GM23248 (cell line): ENCODE measurements at regions not wholly inside any gene's neighbourhood (a gene's known extent, or its start where the extent isn't known, plus 50 kb on each side); places are given as distances from the start of the nearest gene placed in this dataset.

Experiments used
- DNase-seq: peaks from one replicate; pipeline ENCODE4 v3.0.0-alpha.2; 2015
- H2AFZ ChIP-seq: fragments of 200-600 bp; sonication (generic); 2 replicates; pipeline ENCODE4 v1.6.1; 2016; ENCODE audit warnings: antibody characterized with exemption
- H3F3A ChIP-seq: fragments of 200-600 bp; sonication (generic); 2 replicates; pipeline ENCODE4 v1.6.1; 2016; ENCODE audit warnings: mild to moderate bottlenecking, antibody characterized with exemption, mixed run types; ENCODE audit not compliant: insufficient read depth
- H3K27ac ChIP-seq: fragments of 200-600 bp; sonication (generic); 2 replicates; pipeline ENCODE4 v1.5.1; 2016; ENCODE audit warnings: mild to moderate bottlenecking
- H3K27me3 ChIP-seq: fragments of 200-600 bp; sonication (generic); replicated peaks from 2 replicates; pipeline ENCODE4 v1.6.1; 2016; ENCODE audit warnings: mild to moderate bottlenecking; ENCODE audit not compliant: insufficient read depth
- H3K36me3 ChIP-seq: fragments of 200-600 bp; sonication (generic); 2 replicates; pipeline ENCODE4 v1.6.1; 2016; ENCODE audit warnings: low read depth, mild to moderate bottlenecking
- H3K4me1 ChIP-seq: fragments of 200-600 bp; sonication (generic); 2 replicates; pipeline ENCODE4 v1.6.1; 2016; ENCODE audit warnings: mild to moderate bottlenecking; ENCODE audit not compliant: insufficient read depth
- H3K4me2 ChIP-seq: fragments of 200-600 bp; sonication (generic); one replicate; pipeline ENCODE4 v1.6.1; 2016; ENCODE audit warnings: mild to moderate bottlenecking; ENCODE audit not compliant: unreplicated experiment
- H3K4me3 ChIP-seq: fragments of 200-600 bp; sonication (generic); 2 replicates; pipeline ENCODE4 v1.5.1; 2016; ENCODE audit warnings: mild to moderate bottlenecking
- H3K79me2 ChIP-seq: fragments of 200-600 bp; sonication (generic); 2 replicates; pipeline ENCODE4 v1.6.1; 2016; ENCODE audit warnings: mild to moderate bottlenecking; ENCODE audit not compliant: insufficient read depth
- H3K9ac ChIP-seq: fragments of 200-600 bp; sonication (generic); 2 replicates; pipeline ENCODE4 v1.6.1; 2016; ENCODE audit warnings: mild to moderate bottlenecking
- H3K9me2 ChIP-seq: fragments of 200-600 bp; sonication (generic); 2 replicates; pipeline ENCODE4 v1.6.1; 2016; ENCODE audit warnings: mixed run types, mild to moderate bottlenecking, moderate library complexity; ENCODE audit not compliant: insufficient read depth
- H3K9me3 ChIP-seq: fragments of 200-600 bp; sonication (generic); one replicate; pipeline ENCODE4 v1.6.1; 2017; ENCODE audit warnings: low read depth
- H4K20me1 ChIP-seq: fragments of 200-600 bp; sonication (generic); 2 replicates; pipeline ENCODE4 v1.6.0; 2016; ENCODE audit not compliant: insufficient read depth
- EZH2 ChIP-seq: fragments of 200-600 bp; sonication (generic); IDR thresholded peaks from 2 replicates; pipeline ENCODE4 v1.6.1; 2018; ENCODE audit warnings: antibody characterized with exemption, mild to moderate bottlenecking; ENCODE audit not compliant: insufficient read depth, poor library complexity, severe bottlenecking
- EZH2phosphoT487 ChIP-seq: fragments of 200-600 bp; sonication (generic); IDR thresholded peaks from 2 replicates; pipeline ENCODE4 v1.6.1; 2018; ENCODE audit warnings: antibody characterized with exemption, moderate library complexity, mild to moderate bottlenecking, low read depth; ENCODE audit not compliant: insufficient read depth
- WGBS, 2 experiments: methylation state at CpG; one replicate each; pipeline ENCODE4 v1.1.6; 2015 to 2017; ENCODE audit warnings: low lambda C conversion rate in 2 of 2, low coverage in 1 of 2; ENCODE audit errors: missing lambda C conversion rate in 2 of 2; 5-methylcytosine and 5-hydroxymethylcytosine counted together
- in situ Hi-C: fragments of 300-500 bp; cut with MboI; formaldehyde crosslinking; loops from 2 replicates; pipeline ENCODE4 v1.15.0; 2020

- no peaks in the 10 kb centered on the region for H3K27me3 ChIP-seq
- no peaks in the 10 kb centered on the region for H4K20me1 ChIP-seq
- in situ Hi-C loops = no loop called here
- H3K4me3 ChIP-seq = no peak overlapping the region
- H3K79me2 ChIP-seq = no peaks in the 10 kb centered on the region
- no peaks in the 10 kb centered on the region for H3K9me2 ChIP-seq
- H3K27ac ChIP-seq = no peak overlapping the region
- no peaks in the 10 kb centered on the region for H3K36me3 ChIP-seq
- H3K9ac ChIP-seq = no peak overlapping the region
- no peak overlapping the region for H2AFZ ChIP-seq
- no peaks in the 10 kb centered on the region for H3F3A ChIP-seq
- no peak for DNase-seq
- no peak overlapping the region for H3K4me2 ChIP-seq
- no peak for TF ChIP-seq EZH2phosphoT487
- no peak for TF ChIP-seq EZH2
- 49 to 53% methylated on average over 14 to 15 of the region's 15 CpGs for WGBS, 2 experiments
- no peaks in the 10 kb centered on the region for H3K9me3 ChIP-seq
- no peaks in the 10 kb centered on the region for H3K4me1 ChIP-seq
Measured at GRCh38 chr15:77749998-77750540, 117.4 kb upstream of the LINGO1 start.

GRCh38 chr15:77749236-77749997, 116.7 kb upstream of the LINGO1 start:
- H3K79me2 ChIP-seq = no peaks in the 10 kb centered on the region
- H3K4me1 ChIP-seq = no peaks in the 10 kb centered on the region
- peaks cover 4% of the 10 kb centered on the region; the same call in 1 of the 2 replicates for H3K27me3 ChIP-seq
- DNase-seq = no peak
- WGBS, 2 experiments = 68 to 72% methylated on average over 6 of the region's 6 CpGs
- no peaks in the 10 kb centered on the region for H3F3A ChIP-seq
- no peak for TF ChIP-seq EZH2phosphoT487
- no peak for TF ChIP-seq EZH2
- H3K4me2 ChIP-seq = no peak overlapping the region
- no peak overlapping the region for H3K27ac ChIP-seq
- no peaks in the 10 kb centered on the region for H3K9me3 ChIP-seq
- no peak overlapping the region for H3K4me3 ChIP-seq
- in situ Hi-C loops = no loop called here
- no peaks in the 10 kb centered on the region for H4K20me1 ChIP-seq
- H2AFZ ChIP-seq = no peak overlapping the region
- no peaks in the 10 kb centered on the region for H3K36me3 ChIP-seq
- H3K9me2 ChIP-seq = no peaks in the 10 kb centered on the region
- H3K9ac ChIP-seq = no peak overlapping the region

GRCh38 chr15:77748078-77749064, 115.7 kb upstream of the LINGO1 start:
- Histone ChIP-seq H3K9ac (no peak overlapping the region), H4K20me1 (no peaks in the 10 kb centered on the region), H3K9me2 (no peaks in the 10 kb centered on the region), H3K79me2 (no peaks in the 10 kb centered on the region), H3F3A (no peaks in the 10 kb centered on the region), H2AFZ (no peak overlapping the region), H3K4me3 (no peak overlapping the region), H3K4me2 (no peak overlapping the region), H3K9me3 (no peaks in the 10 kb centered on the region), H3K27ac (no peak overlapping the region), H3K4me1 (no peaks in the 10 kb centered on the region), H3K27me3 (peaks cover 8% of the 10 kb centered on the region), H3K36me3 (no peaks in the 10 kb centered on the region)
- TF ChIP-seq EZH2 (no peak), EZH2phosphoT487 (no peak)
- WGBS, 2 experiments = 44 to 46% methylated on average over 9 to 10 of the region's 10 CpGs
- DNase-seq = no peak
- in situ Hi-C loops = no loop called here

- no peak overlapping the region for H2AFZ ChIP-seq
- H3K9me3 ChIP-seq = no peaks in the 10 kb centered on the region
- in situ Hi-C loops = no loop called here
- DNase-seq = no peak
- TF ChIP-seq EZH2 = no peak
- no peak for TF ChIP-seq EZH2phosphoT487
- peaks cover 17% of the 10 kb centered on the region for H3K27me3 ChIP-seq
- no peaks in the 10 kb centered on the region for H3F3A ChIP-seq
- H3K79me2 ChIP-seq = no peaks in the 10 kb centered on the region
- H3K4me1 ChIP-seq = no peaks in the 10 kb centered on the region
- no peak overlapping the region for H3K9ac ChIP-seq
- H3K4me3 ChIP-seq = no peak overlapping the region
- no peaks in the 10 kb centered on the region for H3K36me3 ChIP-seq
- WGBS, 2 experiments = 25 to 26% methylated on average over 14 of the region's 14 CpGs
- H3K4me2 ChIP-seq = no peak overlapping the region
- H3K27ac ChIP-seq = no peak overlapping the region
- no peaks in the 10 kb centered on the region for H3K9me2 ChIP-seq
- H4K20me1 ChIP-seq = no peaks in the 10 kb centered on the region
Measured at GRCh38 chr15:77747175-77748077, 114.7 kb upstream of the LINGO1 start.
